Pancreas (tissue), 10 donors: ENCODE measurements at regions not wholly inside any gene's neighbourhood (a gene's known extent, or its start where the extent isn't known, plus 50 kb on each side); places are given as distances from the start of the nearest gene placed in this dataset.

Experiments
- ATAC-seq, 4 donors: fragments of 200-7000 bp; cut with Tn5 transposase; one replicate each; pipeline versions ENCODE4 v1.8.0 to v1.9.1; 2020; ENCODE audit warnings: mild to moderate bottlenecking in 4 of 4, moderate library complexity in 4 of 4
- DNase-seq, 6 donors: peaks; one replicate each; pipeline ENCODE4 v3.0.0-alpha.2; 2020
- FAIRE-seq: peaks from 2 replicates; lab custom pipeline; 2012; peaks lifted over from hg19 to GRCh38; lab: Jason Lieb, UNC
- H3K27ac ChIP-seq, 4 donors: fragments of 200-600 bp; sonication (generic); 1 replicate in 3 of 4; 2 replicates in 1 of 4; pipeline versions ENCODE4 v1.5.0 to v1.8.0; 2020
- H3K27me3 ChIP-seq, 4 donors: fragments of 200-600 bp; one replicate each; pipeline ENCODE4 v1.8.0; 2021
- H3K36me3 ChIP-seq, 3 donors: fragments of 200-600 bp; sonication (generic) in 1 of 3; one replicate each; pipeline versions ENCODE4 v1.5.0 to v1.8.0; 2020 to 2021
- H3K4me1 ChIP-seq, 3 donors: fragments of 200-600 bp; one replicate each; pipeline ENCODE4 v1.8.0; 2021
- H3K4me3 ChIP-seq, 4 donors: fragments of 200-600 bp; sonication (generic) in 2 of 4; one replicate each; pipeline versions ENCODE4 v1.5.0 to v1.8.0; 2020 to 2021
- H3K9me3 ChIP-seq, 4 donors: fragments of 200-600 bp; one replicate each; pipeline ENCODE4 v1.8.0; 2021
- WGBS, 2 donors: extraction: QIAGEN DNeasy Blood & Tissue Kit; methylation state at CpG; one replicate each; pipeline ENCODE4 v1.1.7; 2013; 5-methylcytosine and 5-hydroxymethylcytosine counted together
- intact Hi-C, 3 donors: fragments of 100-400 bp; cut with DNase I; formaldehyde crosslinking; loops; one replicate each; pipeline versions ENCODE4 v1.11.1 to v1.14.2; 2022
- TF ChIP-seq, protein P1 (sequence below), 4 donors: fragments of 200-600 bp; sonication (generic) in 3 of 4; IDR thresholded peaks; one replicate each; pipeline versions ENCODE4 v1.5.0 to v1.8.0; 2021; ENCODE audit warnings: antibody characterized with exemption in 4 of 4
- donor health status: healthy with polysubstance abuse.
- donor health status: DM: no; HTN: no; CAD: no; lungs with moderate emphysema.
- donor health status: DM: no; HTN: no; CAD: no.
- donor health status: control.
- donor health status: control.
- donor health status: Bipolar disorder and iron deficiency.
- donor health status: DM: yes; HTN: yes; CAD: no.
- donor health status: DM: no; HTN: no; CAD: no.
- donor health status: DM: no; HTN: no; CAD: no.
- donor health status: DM: yes; HTN: yes; CAD: no.

DNA sequence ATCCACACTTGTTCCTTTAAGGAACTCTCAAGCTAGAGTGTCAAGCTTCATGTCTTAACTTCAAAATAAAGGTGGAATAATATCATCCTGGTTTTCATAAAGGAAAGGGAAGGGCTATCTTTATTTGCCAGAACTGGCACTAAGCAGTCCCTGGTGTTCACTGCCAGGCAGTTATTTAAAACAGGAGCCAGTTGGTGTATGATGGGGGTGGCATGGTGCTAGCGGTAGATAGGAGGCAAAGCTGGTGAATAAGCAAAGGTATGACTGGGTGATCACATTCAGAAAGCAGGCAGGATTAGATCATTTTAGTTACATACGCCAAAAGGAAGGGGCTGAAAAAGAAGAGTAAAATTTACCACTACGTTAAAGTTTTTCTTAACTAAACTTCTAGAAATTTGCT is 776.3 kb downstream of the BCL11A start:
- ATAC-seq = no peak
- intact Hi-C loops = no loop called here
- Histone ChIP-seq H3K27me3 (no peaks in the 10 kb centered on the region), H3K9me3 (no peaks in the 10 kb centered on the region), H3K36me3 (no peaks in the 10 kb centered on the region), H3K4me1 (no peaks in the 10 kb centered on the region), H3K4me3 (no peak overlapping the region), H3K27ac (no peak overlapping the region)
- DNase-seq = no peak
- TF ChIP-seq, protein P1, sequence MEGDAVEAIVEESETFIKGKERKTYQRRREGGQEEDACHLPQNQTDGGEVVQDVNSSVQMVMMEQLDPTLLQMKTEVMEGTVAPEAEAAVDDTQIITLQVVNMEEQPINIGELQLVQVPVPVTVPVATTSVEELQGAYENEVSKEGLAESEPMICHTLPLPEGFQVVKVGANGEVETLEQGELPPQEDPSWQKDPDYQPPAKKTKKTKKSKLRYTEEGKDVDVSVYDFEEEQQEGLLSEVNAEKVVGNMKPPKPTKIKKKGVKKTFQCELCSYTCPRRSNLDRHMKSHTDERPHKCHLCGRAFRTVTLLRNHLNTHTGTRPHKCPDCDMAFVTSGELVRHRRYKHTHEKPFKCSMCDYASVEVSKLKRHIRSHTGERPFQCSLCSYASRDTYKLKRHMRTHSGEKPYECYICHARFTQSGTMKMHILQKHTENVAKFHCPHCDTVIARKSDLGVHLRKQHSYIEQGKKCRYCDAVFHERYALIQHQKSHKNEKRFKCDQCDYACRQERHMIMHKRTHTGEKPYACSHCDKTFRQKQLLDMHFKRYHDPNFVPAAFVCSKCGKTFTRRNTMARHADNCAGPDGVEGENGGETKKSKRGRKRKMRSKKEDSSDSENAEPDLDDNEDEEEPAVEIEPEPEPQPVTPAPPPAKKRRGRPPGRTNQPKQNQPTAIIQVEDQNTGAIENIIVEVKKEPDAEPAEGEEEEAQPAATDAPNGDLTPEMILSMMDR (IDR thresholded peaks at IDR 0.05) = no peak
- 95 to 99% methylated on average over 3 of the region's 3 CpGs for WGBS, 2 donors
- no peak for FAIRE-seq

DNA sequence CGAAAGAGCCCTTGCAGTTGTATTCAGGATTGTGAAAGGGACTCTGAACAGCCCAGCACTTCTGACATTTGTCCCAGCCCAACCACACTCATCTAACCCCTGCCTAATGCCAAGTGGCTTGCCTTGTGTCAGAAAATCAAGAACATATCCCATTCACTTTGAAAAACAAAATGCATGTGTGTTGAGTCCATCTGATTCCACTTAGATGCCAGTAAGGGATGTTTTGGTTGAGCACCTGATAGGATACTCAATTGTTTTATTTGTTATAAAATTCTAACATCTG is 776.8 kb downstream of the BCL11A start:
- Histone ChIP-seq H3K4me3 (no peak overlapping the region), H3K4me1 (no peaks in the 10 kb centered on the region), H3K27ac (no peak overlapping the region), H3K27me3 (no peaks in the 10 kb centered on the region), H3K9me3 (no peaks in the 10 kb centered on the region), H3K36me3 (no peaks in the 10 kb centered on the region)
- ATAC-seq (peak in 1 of 4 donors; percentile 29), DNase-seq (no peak), FAIRE-seq (no peak)
- TF ChIP-seq, protein P1 (IDR thresholded peaks at IDR 0.05) = no peak
- intact Hi-C loops = no loop called here
- 88 to 93% methylated on average over 1 of the region's 1 CpG for WGBS, 2 donors

DNA sequence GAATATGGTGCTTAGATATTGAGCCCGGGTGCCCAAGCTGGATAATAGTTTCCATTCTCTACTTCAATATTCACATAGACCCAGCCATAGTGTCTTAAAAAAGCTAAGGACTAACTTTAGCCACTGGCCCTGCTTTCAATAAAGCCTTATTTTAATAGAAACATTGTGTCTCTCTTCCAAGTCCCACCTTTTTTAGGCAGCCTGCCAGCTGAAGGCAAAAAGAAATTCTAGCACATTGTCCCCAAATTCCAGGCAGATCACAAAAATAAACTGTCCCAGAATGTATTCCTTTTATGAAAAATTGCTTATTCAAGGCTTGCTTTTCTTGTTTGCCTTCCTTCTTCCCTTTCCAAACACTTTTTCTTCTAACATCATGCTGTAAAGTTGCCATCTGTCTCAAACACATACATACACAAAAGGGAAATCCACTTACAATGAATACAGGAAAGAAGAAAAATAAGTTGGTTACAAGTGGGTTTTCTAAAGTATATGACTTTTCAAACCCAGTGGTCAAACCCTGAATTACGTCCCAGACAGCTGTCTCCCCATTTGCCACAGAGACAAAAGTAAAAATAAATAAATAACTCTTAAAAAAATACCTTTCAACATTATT is 778.5 kb downstream of the BCL11A start:
- DNase-seq = no peak
- Histone ChIP-seq H3K27me3 (no peaks in the 10 kb centered on the region), H3K4me3 (no peak overlapping the region), H3K9me3 (no peaks in the 10 kb centered on the region), H3K36me3 (no peaks in the 10 kb centered on the region), H3K4me1 (no peaks in the 10 kb centered on the region), H3K27ac (no peak overlapping the region)
- WGBS, 2 donors = 81 to 89% methylated on average over 2 of the region's 2 CpGs
- ATAC-seq = no peak
- intact Hi-C loops = no loop called here
- TF ChIP-seq, protein P1 (IDR thresholded peaks at IDR 0.05) = no peak
- FAIRE-seq = no peak

DNA sequence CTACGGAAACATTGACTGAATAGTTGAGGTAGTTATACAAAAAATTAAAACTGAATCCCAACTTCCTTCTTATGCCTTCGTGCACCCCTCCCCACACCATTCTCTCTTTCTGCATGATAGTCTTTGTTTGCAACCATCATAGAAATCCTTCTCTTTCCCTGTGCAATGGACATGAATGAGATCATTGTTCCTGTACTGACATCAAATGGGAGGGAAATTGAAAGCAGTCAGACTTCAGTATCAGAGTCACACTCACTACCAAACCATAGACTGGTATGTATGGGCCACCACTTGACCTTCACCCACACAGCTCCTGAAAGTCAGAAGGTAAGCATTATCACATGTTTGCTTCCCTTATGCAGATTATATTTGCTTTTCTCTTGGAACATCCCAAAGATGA is 782.8 kb downstream of the BCL11A start:
- no peaks in the 10 kb centered on the region for H3K36me3 ChIP-seq
- H3K4me3 ChIP-seq = no peak overlapping the region
- DNase-seq (no peak), FAIRE-seq (no peak), ATAC-seq (no peak)
- H3K9me3 ChIP-seq = no peaks in the 10 kb centered on the region
- H3K4me1 ChIP-seq = no peaks in the 10 kb centered on the region
- H3K27ac ChIP-seq = no peak overlapping the region
- WGBS, 2 donors = 84 to 87% methylated on average over 2 of the region's 2 CpGs
- intact Hi-C loops = no loop called here
- H3K27me3 ChIP-seq = no peaks in the 10 kb centered on the region
- TF ChIP-seq, protein P1 (IDR thresholded peaks at IDR 0.05) = no peak

DNA sequence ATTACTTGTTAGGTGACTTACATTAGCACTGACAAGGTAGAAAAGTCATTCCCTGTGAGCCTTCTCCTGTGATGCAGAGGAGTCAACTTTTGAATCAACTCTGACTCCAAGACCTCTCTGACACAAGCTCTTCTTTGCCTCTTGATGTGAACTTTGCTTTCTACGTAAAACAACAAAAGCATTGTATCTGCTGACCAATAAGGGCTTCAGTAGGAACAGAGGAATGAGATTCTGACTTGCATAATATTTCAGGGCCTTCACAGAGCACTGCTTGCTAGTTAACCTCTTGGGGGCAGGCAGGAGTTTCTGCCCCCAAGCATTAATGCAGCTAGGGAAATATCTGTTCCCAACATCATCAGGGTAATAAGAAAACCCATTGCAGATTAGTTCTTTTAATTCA is 791.5 kb downstream of the BCL11A start:
- Histone ChIP-seq H3K9me3 (no peaks in the 10 kb centered on the region), H3K36me3 (no peaks in the 10 kb centered on the region), H3K4me1 (no peaks in the 10 kb centered on the region), H3K27ac (no peak overlapping the region), H3K4me3 (no peak overlapping the region), H3K27me3 (no peaks in the 10 kb centered on the region)
- 87 to 94% methylated on average over 1 of the region's 1 CpG for WGBS, 2 donors
- DNase-seq (no peak), FAIRE-seq (no peak), ATAC-seq (no peak)
- intact Hi-C loops = no loop called here
- TF ChIP-seq, protein P1 (IDR thresholded peaks at IDR 0.05) = no peak
